ENCODE measurements at regions not wholly inside any gene's neighbourhood (a gene's known extent, or its start where the extent isn't known, plus 50 kb on each side); places are given as distances from the start of the nearest gene placed in this dataset.
"Not testable (repeated sequence)": the region's sequence is repeated elsewhere in the genome, so short reads cannot be mapped to it uniquely, and the experiment has no call there.

DNA sequence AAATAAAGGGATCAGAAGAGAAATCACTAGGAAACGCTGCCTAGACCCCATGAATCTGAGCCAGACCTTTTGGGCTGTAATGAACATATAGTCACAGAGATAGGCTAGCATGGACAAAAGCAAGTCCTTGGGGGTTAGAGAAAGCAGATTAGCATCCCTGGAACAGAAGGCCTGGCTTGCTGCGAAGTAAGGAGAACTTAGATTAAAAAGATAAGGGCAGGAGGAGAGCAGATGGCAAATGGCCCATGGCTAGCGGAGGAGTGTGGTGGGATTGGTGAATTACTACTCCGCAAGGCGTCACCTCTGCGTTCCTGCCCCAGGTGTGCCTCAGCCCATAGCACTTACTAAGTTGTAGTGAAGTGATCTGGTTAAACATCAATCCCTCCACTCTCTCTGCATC, 92.3 kb upstream of the ZNF438 start:
- DNase-seq (ENCODE audit: low read depth in 2 of 2), result no peak

DNA sequence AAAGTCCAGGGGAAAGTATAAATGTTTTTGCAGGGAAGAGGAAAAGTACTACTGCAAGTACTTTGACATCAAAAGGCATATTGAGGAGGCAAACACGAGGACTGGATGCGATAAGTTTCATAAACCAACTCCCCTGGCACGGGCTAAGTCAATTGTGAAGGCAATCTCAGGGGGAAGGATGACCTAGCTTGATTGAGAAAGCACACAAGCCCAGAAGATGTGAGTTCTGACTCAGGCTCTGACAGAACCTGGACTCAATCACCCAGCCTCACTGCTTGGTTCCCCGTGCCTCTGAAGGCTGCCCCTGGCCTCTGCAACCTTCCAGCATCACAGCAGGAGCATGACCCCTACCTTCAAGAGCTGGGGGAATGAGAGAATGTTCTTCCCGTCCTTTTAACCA, 93.2 kb upstream of the ZNF438 start:
- no peak for DNase-seq (ENCODE audit: low read depth in 2 of 2)

DNA sequence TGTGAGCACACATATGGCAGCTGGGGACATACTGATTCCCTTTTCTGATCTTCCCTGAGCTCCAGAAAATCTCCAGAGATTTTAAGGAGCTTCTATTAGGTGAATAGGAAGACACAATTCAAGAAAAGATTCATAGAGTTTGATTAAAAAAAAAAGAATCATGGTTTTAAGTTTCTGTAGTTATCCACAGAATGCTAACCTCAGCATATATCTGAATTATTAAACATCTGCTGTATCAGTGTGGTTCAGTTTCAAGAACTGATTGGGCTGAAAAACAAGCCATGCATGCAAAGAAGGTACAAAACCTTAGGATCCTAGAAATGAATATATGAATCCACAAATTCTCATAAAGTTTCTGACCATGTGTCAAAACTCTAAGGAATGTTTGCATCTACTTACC, 94.1 kb upstream of the ZNF438 start:
- DNase-seq (ENCODE audit: low read depth in 2 of 2), result no peak

DNA sequence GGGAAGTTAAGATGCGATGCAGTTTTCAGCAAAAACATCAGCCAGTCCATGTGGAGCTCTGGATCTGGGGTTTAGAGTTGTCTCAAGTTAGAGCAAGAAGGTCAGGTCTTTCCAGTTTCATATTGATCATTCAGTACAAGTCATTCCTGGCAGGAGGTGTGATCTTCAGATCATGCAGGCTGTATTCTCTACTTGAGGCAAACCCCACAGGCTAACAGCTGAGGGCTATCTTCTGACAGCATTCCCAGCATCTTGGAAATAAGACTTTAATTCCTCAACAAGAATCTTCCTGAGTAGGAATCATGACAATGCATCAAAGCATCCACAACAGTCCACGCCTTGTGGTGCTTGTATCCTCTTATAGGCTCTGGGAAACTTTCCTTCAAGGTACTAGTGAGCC, 94.9 kb upstream of the ZNF438 start:
- DNase-seq (ENCODE audit: low read depth in 2 of 2), result no peak

DNA sequence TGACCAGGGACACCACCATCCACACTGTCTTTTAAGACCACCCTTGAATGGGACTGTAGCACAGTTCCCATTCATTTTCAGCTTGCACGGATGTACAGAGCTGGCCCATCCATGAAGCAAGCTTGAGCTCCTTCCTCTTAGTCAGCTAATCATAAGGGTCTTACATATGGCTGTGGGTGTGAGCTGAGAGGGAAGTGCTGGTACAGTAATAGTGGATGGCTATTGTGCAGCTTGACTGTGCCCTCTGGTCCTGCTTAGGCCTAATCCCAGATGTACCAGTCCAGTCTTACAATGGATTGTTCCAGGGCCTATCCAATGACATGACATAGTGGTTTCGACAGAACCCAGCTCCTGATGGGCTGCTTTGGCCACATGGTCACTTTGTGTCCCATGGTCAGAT, 96.9 kb upstream of the ZNF438 start:
- DNase-seq (ENCODE audit: low read depth in 2 of 2), result no peak

DNA sequence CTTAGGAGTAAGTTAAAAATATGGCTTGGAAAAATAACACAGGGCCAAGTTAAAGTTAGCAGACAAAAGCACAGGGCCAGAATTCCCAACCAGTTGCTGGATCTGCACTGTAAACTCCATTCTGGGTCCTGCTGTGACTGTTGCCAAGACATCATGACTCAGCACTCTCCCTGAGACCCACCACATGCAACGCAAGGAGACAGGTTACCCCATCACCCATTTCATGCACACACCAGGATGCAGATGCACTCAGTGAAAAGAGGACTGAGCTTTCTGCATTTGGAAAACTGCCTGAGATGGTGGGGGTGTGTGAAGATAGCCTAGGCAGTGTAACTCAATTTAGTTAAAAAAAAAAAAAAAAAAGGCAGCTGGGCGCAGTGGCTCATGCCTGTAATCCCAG, 97.6 kb upstream of the ZNF438 start:
- peak; percentile 90 for DNase-seq (ENCODE audit: low read depth in 2 of 2)

DNA sequence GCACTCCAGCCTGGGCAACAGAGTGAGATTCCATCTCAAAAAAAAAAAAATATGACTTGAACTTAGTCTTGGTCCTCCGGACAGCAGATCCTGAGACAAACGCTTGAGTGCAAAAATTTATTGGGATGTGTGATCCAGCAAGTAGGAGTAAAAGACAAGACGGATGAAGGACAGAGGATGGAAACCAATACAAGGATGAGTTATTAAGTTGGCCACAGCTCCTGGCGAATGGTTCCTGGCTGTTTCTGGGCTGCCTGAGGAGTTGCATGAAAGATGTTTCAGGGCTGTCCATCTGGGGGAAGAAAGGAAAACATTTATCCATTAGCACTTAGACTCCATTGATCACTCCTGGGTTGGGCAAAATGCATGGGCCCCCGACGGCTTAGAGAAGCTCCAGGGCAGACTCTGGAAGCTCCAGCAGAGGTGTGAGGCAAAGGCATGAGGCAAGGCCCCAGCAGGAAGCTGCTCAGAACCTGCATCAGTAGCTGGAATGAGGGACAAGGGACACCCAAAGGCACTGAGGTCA, 98.3 kb upstream of the ZNF438 start:
- DNase-seq (ENCODE audit: low read depth in 2 of 2), result no peak

DNA sequence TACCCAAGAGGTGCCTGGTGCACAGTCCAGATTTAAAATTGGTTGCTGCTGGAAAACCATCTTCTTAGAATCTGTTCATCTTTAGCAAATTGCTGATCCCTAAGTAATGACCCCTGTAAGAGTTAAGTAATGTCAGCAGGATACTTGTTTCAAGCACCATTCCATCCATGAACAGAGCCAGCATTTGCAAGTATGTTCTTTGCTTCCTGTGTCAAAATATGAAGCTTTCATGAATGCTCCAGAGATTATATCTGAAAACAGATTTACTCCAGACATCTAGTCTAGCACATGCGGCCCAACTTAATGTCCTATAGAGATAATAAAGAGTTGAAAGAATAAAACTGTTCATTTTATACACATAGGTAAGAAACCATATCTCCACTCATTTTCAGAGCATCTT, 98.7 kb upstream of the ZNF438 start:
- no peak for DNase-seq (ENCODE audit: low read depth in 2 of 2)

DNA sequence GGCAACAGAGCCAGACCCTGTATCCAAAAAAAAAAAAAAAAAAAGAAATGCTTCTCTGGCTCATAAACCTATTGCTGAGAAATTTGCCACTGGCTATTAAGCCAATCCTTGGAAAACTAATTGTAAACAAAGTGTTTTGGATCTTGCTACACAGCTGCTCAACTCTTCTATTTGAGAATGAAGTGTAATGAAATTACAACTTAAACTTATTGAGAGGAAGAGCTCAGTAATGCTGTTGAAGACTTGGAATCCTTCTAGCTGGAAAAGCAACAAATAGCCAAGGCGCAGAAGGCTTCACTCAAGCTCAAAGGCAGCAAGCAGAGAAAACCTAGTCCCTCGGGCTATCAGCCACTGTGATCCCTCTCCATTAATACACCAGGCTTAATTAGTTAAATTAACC, 99.6 kb upstream of the ZNF438 start:
- DNase-seq (ENCODE audit: low read depth in 2 of 2), result no peak

DNA sequence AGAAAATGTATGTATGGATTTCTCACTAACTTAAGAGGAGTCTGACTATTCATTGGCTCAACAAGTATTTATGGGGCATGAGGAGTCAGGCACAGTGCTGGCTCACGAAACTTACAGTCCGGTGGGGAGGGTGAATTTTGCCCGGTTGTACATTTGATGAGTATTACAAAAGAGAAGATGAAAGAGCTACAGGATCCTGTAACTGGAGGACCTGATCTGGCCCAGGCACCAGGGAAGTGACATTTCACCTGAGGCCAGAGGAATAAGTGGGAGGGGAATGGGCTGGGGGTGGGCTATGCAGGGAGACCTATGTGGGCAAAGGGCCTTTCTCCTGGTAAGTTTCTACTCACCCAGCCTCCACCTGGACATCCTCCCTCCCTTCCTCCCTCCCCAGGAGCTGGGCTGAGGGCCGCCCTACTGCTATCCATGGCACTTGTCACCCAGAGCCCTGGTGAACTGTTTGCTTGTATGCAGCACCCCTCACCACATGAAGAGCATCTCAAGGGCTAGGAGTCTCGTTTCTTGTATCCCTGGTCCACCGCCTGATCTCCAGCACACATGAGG, 101.1 kb upstream of the ZNF438 start:
- no peak for DNase-seq (ENCODE audit: low read depth in 2 of 2)

DNA sequence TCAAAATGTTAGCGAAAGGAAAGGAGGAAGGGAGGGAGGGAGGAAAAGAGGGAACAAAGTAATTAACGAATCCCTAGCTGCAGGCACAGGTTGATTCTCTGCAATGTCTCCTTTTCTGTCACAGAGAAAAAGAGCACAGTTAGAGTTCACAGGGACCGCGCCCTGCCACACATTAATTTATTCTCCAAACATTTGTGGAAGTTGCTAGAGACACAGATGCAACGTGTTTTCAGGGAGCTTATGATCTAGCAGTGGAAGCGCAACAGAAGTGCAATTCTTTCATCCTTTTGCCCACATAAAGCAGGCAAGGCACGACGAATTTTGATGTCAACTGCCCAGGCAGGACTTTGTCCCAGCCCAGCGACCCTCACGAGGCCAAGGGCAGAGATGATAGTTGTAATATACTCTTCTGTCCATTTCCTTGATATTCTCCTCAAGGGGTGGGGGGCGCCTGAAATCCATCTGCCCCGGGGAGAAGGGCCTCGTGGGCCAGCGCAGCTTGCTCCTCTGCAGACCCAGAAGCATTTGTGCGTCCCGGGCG, 101.7 kb upstream of the ZNF438 start:
- DNase-seq (ENCODE audit: low read depth in 2 of 2), result no peak

DNA sequence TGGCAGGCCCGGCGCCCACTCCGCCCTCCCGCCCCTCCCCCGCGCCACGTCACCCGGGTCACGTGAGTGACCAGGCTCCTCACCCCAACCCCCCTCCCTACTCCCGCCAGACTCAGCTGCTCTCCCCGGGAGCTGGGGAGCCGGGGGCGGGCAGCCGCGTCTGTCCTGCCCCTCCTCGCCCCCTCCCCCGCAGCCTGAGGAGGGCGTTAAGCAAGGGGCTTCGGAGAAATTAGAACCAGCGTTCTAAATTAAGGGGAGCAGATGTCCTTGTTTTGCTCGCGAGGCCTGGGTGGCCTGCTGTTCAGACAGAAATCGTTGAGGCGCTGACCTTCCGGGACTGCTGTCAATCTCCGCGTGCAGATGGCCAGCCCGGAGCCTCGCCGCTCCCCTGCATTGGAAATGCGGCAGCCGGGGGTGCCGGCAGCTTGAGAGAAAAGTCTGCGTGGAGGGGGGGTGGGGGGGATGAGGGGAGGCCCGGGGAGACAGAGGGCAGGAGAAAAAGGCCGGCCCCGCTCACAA, 102.2 kb upstream of the ZNF438 start:
- DNase-seq (ENCODE audit: low read depth in 2 of 2), result no peak

DNA sequence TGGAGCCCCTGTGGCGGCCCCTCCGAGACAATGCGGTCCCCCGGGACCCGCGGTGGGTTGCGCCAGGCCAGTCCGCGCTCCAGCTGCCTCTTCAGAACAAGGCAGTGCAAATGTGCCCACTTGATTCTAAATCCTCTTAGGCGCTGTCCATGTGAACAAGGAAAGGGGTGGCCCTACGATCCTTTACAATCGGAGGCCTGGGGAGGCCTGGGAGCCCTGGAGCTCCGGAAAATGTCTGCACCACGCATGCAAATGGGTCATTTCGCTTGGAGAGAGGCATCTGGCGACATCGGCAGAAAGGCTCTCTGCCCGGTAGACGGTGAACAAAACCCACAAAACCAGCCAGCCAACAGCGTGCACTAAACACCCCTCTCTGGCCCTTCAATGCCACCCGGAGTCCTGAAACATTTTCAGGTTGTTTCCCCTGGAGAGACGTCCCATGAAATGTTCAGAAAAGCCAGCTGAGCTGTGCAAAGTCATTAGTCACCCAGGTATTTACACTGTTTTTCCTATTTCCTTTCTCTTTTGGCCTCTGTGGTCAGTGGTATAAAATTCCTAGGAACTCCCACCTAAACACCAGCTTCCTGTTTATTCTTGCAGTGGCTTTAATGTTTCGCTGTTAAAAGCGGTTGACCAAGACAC, 102.8 kb upstream of the ZNF438 start:
- DNase-seq (ENCODE audit: low read depth in 2 of 2), result no peak

DNA sequence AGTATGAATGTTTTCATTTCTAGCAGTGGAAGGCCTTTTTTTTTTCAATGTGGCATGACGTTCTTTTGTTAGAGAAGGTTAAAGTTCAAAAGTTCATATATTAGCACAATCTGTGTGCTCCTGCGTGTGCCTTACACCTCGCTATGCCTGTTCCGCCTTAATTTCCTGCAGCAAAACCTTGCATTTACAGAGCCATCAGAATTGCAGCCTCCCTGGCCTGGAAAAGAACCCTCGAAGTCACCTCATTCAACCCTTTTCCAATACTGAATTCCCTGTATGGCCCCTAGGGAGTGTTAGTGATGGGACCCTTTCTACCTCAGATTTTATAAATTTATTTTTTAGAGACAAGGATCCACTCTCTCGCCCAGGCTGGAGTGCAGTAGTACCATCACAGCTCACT, 103.5 kb upstream of the ZNF438 start:
- DNase-seq (ENCODE audit: low read depth in 2 of 2), result no peak

DNA sequence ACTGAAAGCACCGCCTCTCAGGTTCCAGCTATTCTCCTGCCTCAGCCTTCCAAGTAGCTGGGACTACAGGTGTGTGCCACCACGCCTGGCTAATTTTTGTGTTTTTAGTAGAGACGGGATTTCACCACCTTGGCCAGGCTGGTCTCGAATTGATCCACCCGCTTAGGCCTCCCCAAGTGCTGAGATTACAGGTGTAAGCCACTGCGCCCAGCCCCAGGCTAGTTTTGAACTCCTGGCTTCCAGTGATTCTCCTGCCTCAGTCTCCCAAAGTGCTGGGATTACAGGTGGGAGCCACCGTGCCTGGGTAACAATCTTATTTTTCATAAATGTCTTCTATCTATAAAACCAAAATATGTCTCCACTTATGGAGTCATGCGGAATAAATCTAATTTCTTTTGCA, 104.1 kb upstream of the ZNF438 start:
- not testable (repeated sequence) for DNase-seq (ENCODE audit: low read depth in 2 of 2)

DNA sequence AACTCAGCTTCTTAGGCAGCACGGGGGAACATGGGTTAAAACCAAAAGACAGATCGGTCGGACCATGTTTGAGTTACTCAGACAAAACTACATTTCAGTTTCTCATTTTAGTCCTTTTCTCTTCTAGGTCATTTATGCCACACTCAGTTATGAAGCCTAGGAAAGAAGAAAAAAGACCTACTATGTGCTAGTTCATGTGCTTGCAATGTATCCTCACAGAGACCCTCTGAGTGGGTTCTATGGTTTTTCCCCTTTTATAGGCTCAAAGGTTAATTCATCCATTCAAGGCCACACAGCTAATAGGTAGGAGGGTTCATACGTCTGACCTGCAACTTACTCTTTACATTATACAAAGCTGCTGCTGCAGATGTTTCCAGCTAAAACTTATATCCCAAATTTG, 104.7 kb upstream of the ZNF438 start:
- no peak for DNase-seq (ENCODE audit: low read depth in 2 of 2)

DNA sequence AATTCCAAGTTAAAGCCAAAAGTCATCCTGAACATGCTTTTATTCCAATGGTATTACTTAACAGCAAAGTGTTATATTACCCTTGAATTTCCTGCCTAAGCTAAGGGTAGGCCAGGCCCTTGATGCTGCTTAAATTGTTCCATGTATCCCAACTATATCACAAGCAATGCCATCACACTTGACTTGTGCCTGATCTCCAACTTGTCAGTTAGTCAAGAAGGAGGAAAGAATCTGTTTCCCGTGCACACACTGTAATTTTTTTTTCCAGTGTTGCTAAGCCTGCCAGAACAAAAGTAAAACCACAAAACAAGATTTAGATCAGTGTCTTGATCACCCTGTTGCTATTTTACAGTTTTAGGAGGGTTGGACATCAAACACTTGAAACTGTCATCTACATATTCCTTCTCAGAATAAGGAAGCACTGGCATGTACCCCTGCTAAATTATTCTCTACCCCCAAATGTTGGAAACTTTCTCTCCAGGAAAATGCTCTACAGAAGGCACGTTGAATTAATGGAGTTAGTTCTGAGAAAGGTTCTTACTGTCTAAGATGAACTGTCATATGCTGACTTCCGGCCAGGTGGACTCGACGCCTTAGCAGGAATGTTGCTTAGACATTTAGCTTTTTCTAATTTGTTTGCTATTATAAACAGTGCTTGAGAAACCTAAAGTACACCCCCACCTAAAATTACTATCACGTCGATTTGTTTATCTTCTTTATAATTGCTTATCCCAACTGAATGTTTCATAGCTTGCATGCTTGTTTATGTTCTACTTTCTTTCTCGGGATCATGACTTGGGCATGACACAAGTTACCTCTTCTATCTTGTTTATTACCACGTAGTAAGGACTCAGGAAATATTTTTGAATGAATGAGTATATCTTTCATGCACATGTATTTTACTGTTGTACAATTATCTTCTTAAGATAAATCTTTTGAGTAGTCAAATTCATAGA, 105.5 kb upstream of the ZNF438 start:
- no peak for DNase-seq (ENCODE audit: low read depth in 2 of 2)

DNA sequence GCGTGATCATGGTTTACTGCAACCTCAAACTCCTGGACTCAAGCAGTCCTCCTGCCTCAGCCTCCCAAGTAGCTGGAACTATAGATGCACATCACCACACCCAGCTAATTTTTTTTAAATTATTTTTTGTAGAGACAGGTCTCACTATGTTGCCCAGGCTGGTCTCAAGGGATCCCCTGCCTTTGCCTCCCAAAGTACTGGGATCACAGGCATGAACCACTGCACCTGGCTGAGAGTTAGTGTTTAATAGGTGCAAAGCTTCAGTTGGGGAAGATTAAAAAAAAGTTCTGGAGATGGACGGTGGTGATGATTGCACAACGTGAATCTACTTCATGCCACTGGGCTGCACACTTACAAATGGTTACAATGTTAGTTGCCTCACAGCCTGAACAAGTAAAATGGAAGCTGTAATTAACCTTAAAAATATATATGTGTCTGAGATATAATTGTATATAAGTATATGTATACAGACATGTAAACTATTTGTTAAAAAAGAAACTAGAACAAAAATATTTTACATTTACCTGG, 106.4 kb upstream of the ZNF438 start:
- no peak for DNase-seq (ENCODE audit: low read depth in 2 of 2)

DNA sequence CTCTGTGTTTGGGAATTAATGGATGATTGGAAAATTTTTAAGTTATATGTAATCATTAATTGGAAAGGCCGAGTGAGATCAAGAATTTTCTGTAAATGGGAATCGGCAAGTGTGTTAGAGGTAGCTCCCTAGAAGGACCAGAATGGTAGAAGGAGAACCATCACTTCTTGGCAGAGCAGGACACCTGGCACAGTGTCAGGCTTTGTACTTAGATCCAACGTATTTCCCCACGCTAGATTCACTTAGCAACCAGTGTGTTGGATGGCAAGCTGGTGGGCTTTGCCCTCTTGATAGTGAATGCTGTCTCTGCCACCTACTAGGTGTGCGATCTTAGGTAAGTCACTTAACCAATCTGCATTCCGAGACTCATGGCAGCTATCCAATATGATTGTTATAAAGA, 107.8 kb upstream of the ZNF438 start:
- DNase-seq (ENCODE audit: low read depth in 2 of 2), result no peak

DNA sequence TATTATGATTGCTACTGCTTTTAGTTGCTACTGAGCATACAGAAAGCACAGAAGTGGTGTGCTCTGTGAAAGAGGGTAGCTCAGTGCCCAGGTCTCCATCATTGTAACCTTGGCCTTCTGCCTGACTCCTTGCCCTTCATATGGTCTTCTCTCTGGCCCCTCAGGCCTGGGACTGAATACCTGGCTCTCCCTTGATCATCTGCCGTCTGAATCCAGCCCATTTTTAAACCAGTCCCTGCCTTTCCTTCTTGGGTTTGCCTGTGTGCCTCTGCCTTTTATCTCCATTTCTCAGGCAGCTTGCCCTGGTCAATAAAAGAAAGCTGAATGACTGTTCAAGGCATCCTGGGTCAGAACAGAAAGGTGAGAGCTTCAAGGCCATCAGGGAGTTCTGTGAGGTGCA, 109.1 kb upstream of the ZNF438 start:
- DNase-seq (ENCODE audit: low read depth in 2 of 2), result no peak

DNA sequence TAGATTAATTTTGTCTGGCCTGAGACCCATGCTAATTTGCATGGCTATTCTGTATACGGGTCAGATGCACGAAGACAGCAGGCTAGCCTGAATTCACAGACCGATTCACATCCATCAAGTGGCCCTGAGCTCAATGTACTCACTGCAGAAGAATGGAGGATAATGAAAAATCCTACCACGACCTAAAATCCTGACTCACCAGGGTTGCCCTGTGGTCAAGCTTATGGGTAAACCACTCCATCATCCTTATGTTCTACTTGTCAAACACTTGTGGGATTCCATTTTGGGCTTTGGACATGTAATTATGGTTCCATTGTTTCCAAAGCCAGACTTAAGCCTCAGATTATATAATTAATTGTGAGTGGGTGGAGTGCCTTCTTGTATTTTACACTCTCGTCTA, 110.4 kb upstream of the ZNF438 start:
- no peak for DNase-seq (ENCODE audit: low read depth in 2 of 2)

DNA sequence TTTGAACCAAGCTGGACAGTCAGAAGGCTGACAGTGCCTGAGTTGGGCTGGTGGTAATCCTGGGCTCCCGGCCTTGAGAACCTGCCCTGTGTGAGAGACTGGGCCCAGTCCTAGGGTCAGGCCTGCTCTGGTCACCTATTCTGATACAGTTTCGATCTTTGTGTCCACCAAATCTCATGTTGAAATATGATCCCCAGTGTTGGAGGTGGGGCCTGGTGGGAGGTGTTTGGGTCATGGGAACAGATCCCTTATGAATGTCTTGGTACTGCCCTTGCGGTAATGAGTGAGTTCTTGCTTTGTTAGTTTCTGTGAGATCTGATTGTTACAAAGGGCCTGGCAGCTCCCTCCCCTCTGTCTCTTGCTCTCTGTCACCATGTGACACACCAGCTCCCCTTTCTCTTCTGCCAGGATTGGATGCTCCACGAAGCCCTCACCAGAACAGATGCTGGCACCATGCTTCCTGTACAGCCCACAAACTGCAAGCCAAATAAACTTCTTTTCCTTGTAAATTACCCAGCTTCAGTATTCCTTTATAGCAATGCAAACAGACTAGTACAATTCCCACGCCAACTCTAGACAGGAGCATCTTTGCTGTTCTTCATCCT, 111.8 kb upstream of the ZNF438 start:
- no peak for DNase-seq (ENCODE audit: low read depth in 2 of 2)

Data from fibroblast of skin of left biceps (primary cell).